ENCODE measurements at regions not wholly inside any gene's neighbourhood (a gene's known extent, or its start where the extent isn't known, plus 50 kb on each side); places are given as distances from the start of the nearest gene placed in this dataset.
"Not testable (repeated sequence)": the region's sequence is repeated elsewhere in the genome, so short reads cannot be mapped to it uniquely, and the experiment has no call there.

DNA sequence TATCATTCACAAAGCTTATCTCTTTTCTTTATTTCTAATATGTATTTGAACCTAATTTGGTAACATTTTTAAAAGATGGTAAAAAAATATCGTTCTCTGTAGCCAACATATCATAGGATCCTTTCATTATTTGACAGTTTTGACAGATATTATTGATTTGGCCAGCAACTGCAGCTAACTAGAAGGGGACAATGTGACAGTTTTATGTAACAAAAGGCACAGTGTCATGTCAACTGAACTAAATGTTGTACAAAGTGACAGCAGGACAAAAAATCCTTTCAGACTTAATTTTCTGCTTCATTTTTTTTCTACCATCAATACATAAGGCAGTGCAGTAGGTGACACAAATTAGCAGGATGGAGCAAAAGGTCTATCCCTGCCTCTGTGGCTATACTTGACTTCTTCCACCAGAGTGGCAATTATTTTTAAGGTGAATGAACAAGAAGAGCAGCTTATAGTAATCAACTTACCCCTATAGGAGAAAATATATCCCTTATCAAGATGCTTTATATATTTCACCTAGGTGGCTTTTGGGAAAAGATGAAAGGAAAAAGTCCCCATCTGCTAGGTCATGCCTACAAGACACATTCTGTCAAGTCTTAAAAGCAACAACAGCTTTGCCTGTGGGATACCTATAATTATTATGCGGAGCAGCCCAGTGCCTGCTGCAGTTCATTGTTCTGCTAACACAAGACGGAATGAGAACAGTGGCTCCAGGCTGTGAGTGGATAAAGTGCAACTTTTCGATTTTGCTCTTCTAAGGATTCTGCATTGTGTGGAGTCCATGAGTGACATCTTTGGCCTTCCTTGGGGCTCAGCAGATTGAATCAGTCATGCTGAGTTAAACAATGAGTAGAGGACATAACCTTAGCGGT lies 694.9 kb downstream of the ISL1 start:
- TF ChIP-seq, protein P1, sequence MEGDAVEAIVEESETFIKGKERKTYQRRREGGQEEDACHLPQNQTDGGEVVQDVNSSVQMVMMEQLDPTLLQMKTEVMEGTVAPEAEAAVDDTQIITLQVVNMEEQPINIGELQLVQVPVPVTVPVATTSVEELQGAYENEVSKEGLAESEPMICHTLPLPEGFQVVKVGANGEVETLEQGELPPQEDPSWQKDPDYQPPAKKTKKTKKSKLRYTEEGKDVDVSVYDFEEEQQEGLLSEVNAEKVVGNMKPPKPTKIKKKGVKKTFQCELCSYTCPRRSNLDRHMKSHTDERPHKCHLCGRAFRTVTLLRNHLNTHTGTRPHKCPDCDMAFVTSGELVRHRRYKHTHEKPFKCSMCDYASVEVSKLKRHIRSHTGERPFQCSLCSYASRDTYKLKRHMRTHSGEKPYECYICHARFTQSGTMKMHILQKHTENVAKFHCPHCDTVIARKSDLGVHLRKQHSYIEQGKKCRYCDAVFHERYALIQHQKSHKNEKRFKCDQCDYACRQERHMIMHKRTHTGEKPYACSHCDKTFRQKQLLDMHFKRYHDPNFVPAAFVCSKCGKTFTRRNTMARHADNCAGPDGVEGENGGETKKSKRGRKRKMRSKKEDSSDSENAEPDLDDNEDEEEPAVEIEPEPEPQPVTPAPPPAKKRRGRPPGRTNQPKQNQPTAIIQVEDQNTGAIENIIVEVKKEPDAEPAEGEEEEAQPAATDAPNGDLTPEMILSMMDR (IDR thresholded peaks at IDR 0.05; ENCODE audit: borderline replicate concordance, control extremely low read depth, extremely low read depth, insufficient read depth, missing control alignments): no peak
- in situ Hi-C loops (cut with MboI; ENCODE audit: low sequenced_read_pairs, unreplicated experiment): no loop called here
- DNase-seq (ENCODE audit: low spot score): no peak

DNA sequence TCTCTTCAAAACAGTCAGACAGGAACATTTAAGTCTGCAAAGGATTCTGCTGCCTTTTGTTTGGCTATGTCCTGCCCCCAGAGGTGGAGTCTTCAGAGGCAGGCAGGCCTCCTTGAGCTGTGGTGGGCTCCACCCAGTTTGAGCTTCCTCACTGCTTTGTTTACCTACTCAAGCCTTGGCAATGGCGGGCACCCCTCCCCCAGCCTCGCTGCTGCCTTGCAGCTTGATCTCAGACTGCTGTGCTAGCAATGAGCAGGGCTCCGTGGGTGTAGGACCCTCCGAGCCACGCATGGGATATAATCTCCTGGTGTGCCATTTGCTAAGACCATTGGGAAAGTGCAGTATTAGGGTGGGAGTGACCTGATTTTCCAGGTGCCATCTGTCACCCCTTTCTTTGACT lies 685.4 kb upstream of the ITGA1 start:
- in situ Hi-C loops (cut with MboI; ENCODE audit: low sequenced_read_pairs, unreplicated experiment): not testable (repeated sequence)

DNA sequence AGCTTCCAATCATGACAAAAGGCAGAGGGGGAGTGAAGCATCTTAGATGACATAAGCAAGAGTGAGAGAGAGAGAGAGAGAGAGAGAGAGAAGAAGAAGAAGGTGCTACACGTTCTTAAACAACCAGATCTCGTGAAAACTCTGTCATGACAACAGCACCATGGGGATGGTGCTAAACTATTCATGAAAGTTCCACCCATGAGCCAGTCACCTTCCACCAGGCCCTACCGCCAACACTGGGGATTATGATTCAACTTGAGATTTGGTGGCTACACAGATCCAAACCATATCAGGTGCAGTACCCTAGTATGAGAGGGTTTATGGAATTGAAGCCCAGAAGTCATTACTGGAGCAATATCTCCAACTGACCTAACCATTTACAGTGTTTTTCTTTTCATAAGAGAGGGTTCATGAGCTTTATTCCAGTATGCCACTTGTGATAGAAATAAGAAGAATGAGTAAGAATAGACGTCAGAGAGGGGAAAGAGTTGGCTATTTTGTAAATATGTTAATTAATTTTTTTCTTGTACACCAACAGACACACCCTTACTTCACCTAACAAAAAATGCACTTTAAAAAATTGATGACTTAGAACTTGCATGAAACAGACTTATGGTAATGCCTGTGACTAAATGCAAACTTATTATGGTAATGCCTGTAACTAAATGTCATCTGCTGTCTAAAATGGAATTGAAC lies 680.4 kb upstream of the ITGA1 start:
- no peak for DNase-seq (ENCODE audit: low spot score)
- in situ Hi-C loops (cut with MboI; ENCODE audit: low sequenced_read_pairs, unreplicated experiment): no loop called here
- TF ChIP-seq, protein P1 (IDR thresholded peaks at IDR 0.05; ENCODE audit: borderline replicate concordance, control extremely low read depth, extremely low read depth, insufficient read depth, missing control alignments): no peak

More for the DNA sequence above, 685.4 kb upstream of the ITGA1 start:
- not testable (repeated sequence) for DNase-seq (ENCODE audit: low spot score)

DNA sequence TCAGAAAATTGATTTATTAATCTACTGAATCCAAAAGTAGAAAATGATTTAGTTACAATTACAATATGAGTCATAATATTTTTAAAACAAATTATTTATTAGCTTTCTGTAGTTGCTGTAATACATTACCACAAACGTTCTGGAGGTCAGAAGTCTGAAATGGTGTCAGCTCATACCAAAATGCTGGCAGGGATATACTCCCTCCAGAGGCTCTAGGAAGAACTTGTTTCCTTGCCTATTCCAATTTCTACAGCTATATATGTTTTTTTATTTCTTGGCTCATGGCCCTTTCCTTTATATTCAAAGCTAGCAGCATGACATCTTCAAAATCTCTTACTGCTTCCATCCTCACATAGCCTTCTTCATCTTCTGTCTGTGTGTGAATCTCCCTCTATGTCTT lies 667.9 kb upstream of the ITGA1 start:
- DNase-seq (ENCODE audit: low spot score): no peak
- in situ Hi-C loops (cut with MboI; ENCODE audit: low sequenced_read_pairs, unreplicated experiment): no loop called here
- TF ChIP-seq, protein P1 (IDR thresholded peaks at IDR 0.05; ENCODE audit: borderline replicate concordance, control extremely low read depth, extremely low read depth, insufficient read depth, missing control alignments): no peak

DNA sequence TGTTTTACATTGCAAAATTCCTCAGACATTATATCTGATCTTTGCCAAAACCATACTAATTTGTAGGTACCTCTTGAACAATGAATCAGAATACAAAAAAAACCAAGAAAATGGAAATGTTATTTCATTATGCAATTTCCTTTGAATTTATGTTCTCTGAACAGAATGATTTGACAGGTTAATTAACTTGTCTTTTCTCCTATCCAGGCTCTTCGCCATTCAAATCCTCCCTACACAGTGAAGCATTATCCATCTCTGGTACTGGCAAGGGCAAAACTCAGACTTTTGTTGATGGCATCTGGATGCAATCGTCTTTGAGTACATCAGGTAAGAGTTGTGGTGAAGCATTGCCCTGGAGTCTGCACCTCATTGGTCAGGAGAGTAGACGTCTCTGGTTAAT lies 655.7 kb upstream of the ITGA1 start:
- no peak for DNase-seq (ENCODE audit: low spot score)
- TF ChIP-seq, protein P1 (IDR thresholded peaks at IDR 0.05; ENCODE audit: borderline replicate concordance, control extremely low read depth, extremely low read depth, insufficient read depth, missing control alignments): no peak
- in situ Hi-C loops (cut with MboI; ENCODE audit: low sequenced_read_pairs, unreplicated experiment): no loop called here

DNA sequence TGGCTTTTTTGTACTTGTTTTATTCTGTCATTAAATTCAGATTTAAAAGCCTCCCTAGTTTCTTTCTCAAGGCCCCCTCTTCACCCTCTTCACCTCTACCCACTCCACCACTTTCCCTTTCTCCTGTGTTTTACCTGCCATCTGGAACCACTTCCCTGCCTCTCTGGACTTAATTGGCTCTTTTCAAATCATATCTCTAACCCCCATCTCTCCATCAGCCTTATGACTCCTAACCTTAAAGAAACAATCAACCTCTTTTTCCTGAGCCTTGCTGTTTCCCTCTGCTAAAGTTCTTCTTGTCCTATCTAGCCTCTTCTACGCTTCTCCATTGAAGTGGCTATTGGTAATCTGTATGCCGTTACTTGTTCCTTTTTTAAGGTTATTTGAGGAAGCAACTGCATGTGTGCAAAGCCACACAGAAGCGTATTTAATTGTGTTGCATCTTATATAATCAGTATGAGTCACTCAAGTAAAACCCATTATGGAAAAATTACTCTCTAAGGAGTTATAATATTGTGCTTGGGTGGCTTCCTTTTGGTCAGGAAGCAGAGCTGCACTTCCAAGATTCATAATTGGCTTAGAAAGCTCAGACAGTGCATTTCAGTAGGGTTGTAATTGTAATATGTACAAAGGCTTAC lies 653.6 kb upstream of the ITGA1 start:
- in situ Hi-C loops (cut with MboI; ENCODE audit: low sequenced_read_pairs, unreplicated experiment): no loop called here
- DNase-seq (ENCODE audit: low spot score): no peak
- TF ChIP-seq, protein P1 (IDR thresholded peaks at IDR 0.05; ENCODE audit: borderline replicate concordance, control extremely low read depth, extremely low read depth, insufficient read depth, missing control alignments): no peak
